Activated naive CD8-positive, alpha-beta T cell treated with anti-CD3 and anti-CD28 coated beads for 36 hours (primary cell): ENCODE measurements at regions not wholly inside any gene's neighbourhood (a gene's known extent, or its start where the extent isn't known, plus 50 kb on each side); places are given as distances from the start of the nearest gene placed in this dataset.
A peak's percentile ranks its signal among the peaks of the same experiment; 100 is the strongest.

Source experiments
- DNase-seq: peaks from one replicate; pipeline ENCODE4 v3.0.0; 2021
- H3K27ac Mint-ChIP-seq: one replicate; pipeline ENCODE4 v1.8.0; 2022; ENCODE audit warnings: mild to moderate bottlenecking, moderate library complexity, mixed read lengths
- H3K27me3 Mint-ChIP-seq: one replicate; pipeline ENCODE4 v1.8.0; 2022; ENCODE audit warnings: mild to moderate bottlenecking, mixed read lengths
- H3K36me3 Mint-ChIP-seq: one replicate; pipeline ENCODE4 v1.8.0; 2021; ENCODE audit warnings: mild to moderate bottlenecking, mixed read lengths
- H3K4me1 Mint-ChIP-seq: one replicate; pipeline ENCODE4 v1.8.0; 2021; ENCODE audit warnings: mixed read lengths
- H3K4me3 Mint-ChIP-seq: one replicate; pipeline ENCODE4 v1.8.0; 2022; ENCODE audit warnings: mild to moderate bottlenecking, moderate library complexity, mixed read lengths
- H3K9me3 Mint-ChIP-seq: one replicate; pipeline ENCODE4 v1.8.0; 2022; ENCODE audit warnings: mixed read lengths

- Mint-ChIP-seq H3K27me3 (peaks cover 4% of the 10 kb centered on the region), H3K36me3 (peaks cover 4% of the 10 kb centered on the region), H3K4me1 (peaks cover 23% of the 10 kb centered on the region), H3K4me3 (no peak overlapping the region), H3K27ac (no peak overlapping the region), H3K9me3 (no peaks in the 10 kb centered on the region)
- DNase-seq: no peak
Observed at GRCh38 chr9:89697553-89697952, 92.7 kb downstream of the GADD45G start.

DNA sequence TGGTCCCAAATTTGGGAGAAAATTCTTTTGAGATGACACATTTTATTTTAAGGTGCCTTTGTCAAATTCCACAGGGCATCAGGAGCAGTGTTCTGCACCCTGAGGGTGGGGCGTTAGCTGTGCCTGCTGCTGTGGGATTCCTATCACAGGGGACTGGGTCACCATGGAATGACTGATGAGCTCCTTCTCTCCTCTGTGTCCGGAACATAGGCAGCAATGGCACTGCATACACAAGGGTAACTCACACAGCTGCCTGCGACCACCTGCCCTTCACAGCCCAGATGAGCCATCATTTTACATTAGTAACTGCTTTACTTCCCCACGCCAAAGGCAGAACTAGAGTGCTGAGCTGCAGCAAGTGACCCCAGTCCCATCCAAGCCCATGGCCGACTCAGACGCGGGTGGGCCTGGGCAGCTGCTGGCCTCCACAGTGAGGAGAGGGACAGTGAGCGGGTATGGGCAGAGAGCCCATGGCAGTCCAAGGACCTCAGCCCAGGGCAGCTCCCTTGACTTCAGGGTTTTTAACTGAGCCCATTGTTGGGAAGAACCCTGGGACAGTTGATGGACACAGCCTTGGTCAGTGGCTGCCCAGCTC lies 93.7 kb downstream of the GADD45G start:
- no peak for DNase-seq
- peaks cover 28% of the 10 kb centered on the region for H3K4me1 Mint-ChIP-seq
- H3K4me3 Mint-ChIP-seq: no peak overlapping the region
- H3K9me3 Mint-ChIP-seq: no peaks in the 10 kb centered on the region
- H3K27me3 Mint-ChIP-seq: peaks cover 4% of the 10 kb centered on the region
- peaks cover 4% of the 10 kb centered on the region for H3K36me3 Mint-ChIP-seq
- H3K27ac Mint-ChIP-seq: no peak overlapping the region

DNA sequence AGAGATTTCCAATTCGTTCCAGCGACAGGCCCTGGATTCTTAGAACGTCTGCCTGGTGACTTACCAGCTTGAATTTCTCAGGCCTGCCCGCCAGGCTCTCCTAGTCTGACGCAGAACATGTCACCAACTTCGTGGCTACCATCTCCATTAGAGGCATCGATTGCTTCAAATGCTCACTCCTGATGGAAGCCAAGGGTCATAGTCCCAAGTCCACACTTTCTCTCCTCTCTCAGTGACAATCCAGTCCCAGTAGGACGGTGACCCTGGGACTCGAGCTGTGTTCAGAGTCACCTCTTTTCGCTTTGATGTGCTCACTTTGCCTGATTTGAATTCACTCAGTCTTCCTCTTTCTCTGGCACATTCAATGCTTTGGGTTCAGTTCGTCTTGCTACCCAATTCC lies 94.8 kb downstream of the GADD45G start:
- H3K27me3 Mint-ChIP-seq: no peaks in the 10 kb centered on the region
- H3K4me1 Mint-ChIP-seq: peaks cover 36% of the 10 kb centered on the region

DNA sequence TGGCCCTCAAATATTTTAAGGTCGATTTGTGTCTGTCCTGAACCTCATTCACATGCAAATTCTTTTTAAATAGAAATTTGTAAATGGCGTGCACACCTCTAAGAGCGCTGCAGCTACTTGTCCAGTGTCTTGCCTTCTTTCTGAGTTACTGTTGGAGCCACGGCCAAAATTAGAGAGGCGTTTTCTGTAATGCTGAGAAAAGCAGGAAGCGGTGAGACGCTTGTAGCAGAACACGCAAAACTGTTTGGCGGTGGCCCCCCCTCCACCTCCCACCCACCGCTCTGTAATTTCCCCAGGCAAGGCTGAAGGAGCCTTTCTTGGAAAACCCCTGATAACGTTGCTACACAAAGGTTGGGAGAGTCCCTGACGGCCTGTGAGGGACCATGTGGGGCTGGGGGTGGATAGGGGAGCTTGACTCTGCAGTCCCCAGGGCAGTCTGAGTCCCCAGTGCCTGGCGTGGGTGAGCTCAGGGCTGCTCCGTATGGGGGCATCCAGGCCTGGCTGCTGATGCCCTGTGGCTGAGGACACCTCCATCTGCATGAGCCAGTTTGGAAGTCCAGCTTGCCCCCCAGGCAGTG lies 96.5 kb downstream of the GADD45G start:
- Mint-ChIP-seq H3K4me3 (peak overlapping the region; percentile 84), H3K27me3 (no peaks in the 10 kb centered on the region), H3K9me3 (no peaks in the 10 kb centered on the region), H3K27ac (peak overlapping the region; percentile 90), H3K4me1 (peaks cover 48% of the 10 kb centered on the region), H3K36me3 (peaks cover 4% of the 10 kb centered on the region)
- DNase-seq: peak; percentile 81

More for the DNA sequence above, 94.8 kb downstream of the GADD45G start:
- H3K36me3 Mint-ChIP-seq: peaks cover 4% of the 10 kb centered on the region
- no peak for DNase-seq
- H3K4me3 Mint-ChIP-seq: no peak overlapping the region
- H3K27ac Mint-ChIP-seq: peak overlapping the region; percentile 47
- H3K9me3 Mint-ChIP-seq: no peaks in the 10 kb centered on the region

DNA sequence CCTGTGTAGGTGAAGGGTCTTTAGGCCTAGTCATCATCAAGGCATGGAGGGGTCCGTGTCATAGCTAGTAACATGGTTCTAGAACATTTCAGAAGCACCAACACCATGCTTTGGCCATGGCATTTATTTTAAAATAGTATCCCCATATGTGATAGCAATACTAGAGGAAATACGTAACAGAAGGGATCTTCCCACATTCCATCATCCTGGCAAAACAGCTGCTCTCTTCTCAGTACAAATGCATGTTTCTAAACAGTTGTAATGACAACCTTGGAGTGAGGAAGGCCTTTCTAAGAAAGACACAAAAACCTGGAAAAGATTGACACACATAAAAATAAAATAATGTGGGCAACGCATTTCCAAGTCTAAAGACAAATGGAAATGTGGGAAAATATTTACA lies 97.6 kb downstream of the GADD45G start:
- Mint-ChIP-seq H3K27me3 (no peaks in the 10 kb centered on the region), H3K4me3 (peak overlapping the region; percentile 84), H3K9me3 (no peaks in the 10 kb centered on the region), H3K4me1 (peaks cover 56% of the 10 kb centered on the region), H3K27ac (peak overlapping the region; percentile 34), H3K36me3 (peaks cover 4% of the 10 kb centered on the region)
- DNase-seq: no peak

DNA sequence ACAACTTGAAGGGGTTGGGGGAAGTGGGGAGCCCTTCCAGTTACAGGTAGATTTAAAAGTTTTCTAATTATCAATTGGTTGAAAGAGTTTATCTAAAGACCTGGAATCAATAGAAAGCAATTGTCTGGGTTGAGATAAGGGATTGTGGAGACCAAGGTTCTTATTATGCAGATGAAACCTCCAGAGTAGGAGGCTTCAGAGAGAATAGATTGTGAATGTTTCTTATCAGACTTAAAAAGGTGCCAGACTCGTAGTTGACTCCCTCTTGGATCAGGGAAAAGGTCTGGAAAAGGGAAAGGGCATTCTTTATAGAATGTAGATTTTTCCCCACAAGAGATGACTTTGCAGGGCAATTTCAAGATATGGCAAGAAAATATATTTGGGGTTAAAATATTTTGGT lies 100.8 kb downstream of the GADD45G start:
- Mint-ChIP-seq H3K36me3 (peaks cover 8% of the 10 kb centered on the region), H3K4me1 (peaks cover 49% of the 10 kb centered on the region), H3K27me3 (no peaks in the 10 kb centered on the region), H3K27ac (peak overlapping the region; percentile 6), H3K4me3 (no peak overlapping the region), H3K9me3 (no peaks in the 10 kb centered on the region)
- DNase-seq: no peak

DNA sequence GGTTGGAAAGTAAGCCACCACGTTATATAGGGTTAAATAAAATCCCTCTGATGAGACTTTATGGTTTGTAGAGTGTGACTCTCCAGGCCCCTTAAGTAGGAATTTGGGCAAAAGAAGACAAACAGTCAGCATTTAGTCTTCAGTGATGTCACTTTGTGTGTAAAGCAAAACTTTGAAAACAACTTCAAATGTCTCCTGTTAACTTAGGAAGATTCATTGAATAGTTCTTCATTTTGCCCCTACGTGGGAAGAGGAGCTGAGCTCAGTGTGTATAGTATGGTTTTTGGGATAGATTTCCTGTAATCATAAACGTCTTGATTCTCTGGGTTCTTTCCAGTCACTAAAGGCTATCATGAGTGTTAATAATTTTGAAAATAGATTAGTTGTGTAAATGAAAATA lies 101.3 kb downstream of the GADD45G start:
- Mint-ChIP-seq H3K4me3 (no peak overlapping the region), H3K4me1 (peaks cover 45% of the 10 kb centered on the region), H3K36me3 (peaks cover 8% of the 10 kb centered on the region), H3K27ac (no peak overlapping the region), H3K9me3 (no peaks in the 10 kb centered on the region), H3K27me3 (no peaks in the 10 kb centered on the region)
- DNase-seq: no peak

GRCh38 chr9:89706731-89707191 lies 101.9 kb downstream of the GADD45G start:
- Mint-ChIP-seq H3K4me1 (peaks cover 41% of the 10 kb centered on the region), H3K9me3 (no peaks in the 10 kb centered on the region), H3K27ac (no peak overlapping the region), H3K4me3 (no peak overlapping the region), H3K27me3 (no peaks in the 10 kb centered on the region), H3K36me3 (peaks cover 8% of the 10 kb centered on the region)
- no peak for DNase-seq

DNA sequence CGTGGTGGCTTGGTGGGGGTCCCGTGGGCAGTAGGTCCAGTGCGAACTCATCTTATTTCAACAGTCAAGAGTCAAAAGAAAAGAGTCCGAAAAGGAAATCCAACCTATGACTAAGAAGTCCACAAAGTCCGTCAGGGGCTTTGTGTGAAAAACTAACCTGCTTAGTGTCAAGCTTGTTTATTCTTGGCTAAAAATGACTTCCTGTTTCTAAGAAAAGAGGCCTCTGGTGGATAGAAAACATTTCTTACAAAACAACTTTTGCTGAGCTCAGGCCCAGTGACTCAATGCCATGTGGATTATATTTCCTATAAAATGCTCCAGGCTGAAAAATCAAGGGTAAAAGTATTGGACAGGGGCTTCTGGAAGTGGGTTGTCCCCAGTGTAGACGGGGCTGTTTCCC lies 105.9 kb downstream of the GADD45G start:
- H3K9me3 Mint-ChIP-seq: peaks cover 1% of the 10 kb centered on the region
- H3K27ac Mint-ChIP-seq: no peak overlapping the region
- H3K36me3 Mint-ChIP-seq: peaks cover 10% of the 10 kb centered on the region
- H3K4me1 Mint-ChIP-seq: peaks cover 26% of the 10 kb centered on the region
- no peaks in the 10 kb centered on the region for H3K27me3 Mint-ChIP-seq
- H3K4me3 Mint-ChIP-seq: no peak overlapping the region
- DNase-seq: no peak

DNA sequence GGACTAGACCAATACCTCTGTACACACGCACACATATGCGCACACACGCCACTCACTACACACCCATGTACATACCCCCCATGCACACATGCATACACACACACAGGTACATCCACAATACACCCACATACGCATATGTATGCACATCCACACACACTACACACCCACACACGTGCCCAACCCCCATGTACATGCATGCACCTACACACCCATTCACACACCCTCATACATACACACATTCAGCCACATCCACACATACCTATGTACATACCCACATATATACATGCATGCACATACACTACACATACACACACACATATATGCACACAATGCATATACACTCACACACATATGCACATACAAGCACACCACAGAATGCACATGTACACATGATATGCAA lies 107.1 kb downstream of the GADD45G start:
- peaks cover 1% of the 10 kb centered on the region for H3K9me3 Mint-ChIP-seq
- no peak for DNase-seq
- no peak overlapping the region for H3K4me3 Mint-ChIP-seq
- peaks cover 21% of the 10 kb centered on the region for H3K4me1 Mint-ChIP-seq
- peaks cover 11% of the 10 kb centered on the region for H3K36me3 Mint-ChIP-seq
- H3K27me3 Mint-ChIP-seq: no peaks in the 10 kb centered on the region
- H3K27ac Mint-ChIP-seq: no peak overlapping the region

DNA sequence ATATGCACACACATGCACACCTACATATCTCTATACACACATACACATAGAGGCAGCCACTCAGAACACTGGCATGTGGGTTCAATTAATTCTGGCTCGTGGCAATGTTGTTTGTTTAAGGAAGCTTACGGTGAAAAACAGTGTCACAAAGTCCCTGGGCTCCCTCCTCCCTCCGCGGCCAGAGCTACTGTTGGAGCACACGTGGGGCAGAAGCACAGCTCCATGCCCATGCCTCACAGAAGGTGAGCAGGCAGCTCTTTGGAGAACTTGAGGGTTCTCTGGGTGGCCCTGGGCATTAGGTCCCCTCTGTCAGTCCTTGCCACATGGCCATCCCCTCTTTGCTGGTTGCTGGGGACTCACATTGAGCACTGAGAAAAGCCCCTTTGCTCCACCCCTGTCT lies 107.5 kb downstream of the GADD45G start:
- Mint-ChIP-seq H3K27me3 (no peaks in the 10 kb centered on the region), H3K4me3 (no peak overlapping the region), H3K4me1 (peaks cover 18% of the 10 kb centered on the region), H3K9me3 (peaks cover 1% of the 10 kb centered on the region), H3K27ac (no peak overlapping the region), H3K36me3 (peaks cover 13% of the 10 kb centered on the region)
- no peak for DNase-seq

DNA sequence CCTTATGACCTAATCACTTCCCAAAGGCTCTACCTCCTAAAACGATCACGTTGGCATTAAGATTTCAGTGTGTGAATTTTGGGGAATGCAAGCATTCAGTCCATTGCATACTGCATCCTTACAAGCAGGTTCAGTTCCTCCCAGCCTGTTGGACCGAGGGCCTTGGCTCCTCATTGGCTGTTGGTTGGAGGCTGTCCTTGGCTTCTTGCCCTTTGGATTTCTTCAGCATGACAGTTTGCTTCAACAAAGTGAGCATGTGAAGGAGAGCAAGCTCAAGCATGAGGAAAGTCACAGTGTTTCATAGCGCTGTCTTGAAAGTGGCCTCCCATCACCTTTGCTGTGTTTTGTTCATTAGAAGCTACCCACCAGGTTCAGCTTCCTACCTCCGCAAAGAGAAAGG lies 109.5 kb downstream of the GADD45G start:
- Mint-ChIP-seq H3K27ac (no peak overlapping the region), H3K9me3 (peaks cover 1% of the 10 kb centered on the region), H3K4me1 (peaks cover 18% of the 10 kb centered on the region), H3K4me3 (no peak overlapping the region), H3K36me3 (peaks cover 8% of the 10 kb centered on the region), H3K27me3 (no peaks in the 10 kb centered on the region)
- DNase-seq: no peak

DNA sequence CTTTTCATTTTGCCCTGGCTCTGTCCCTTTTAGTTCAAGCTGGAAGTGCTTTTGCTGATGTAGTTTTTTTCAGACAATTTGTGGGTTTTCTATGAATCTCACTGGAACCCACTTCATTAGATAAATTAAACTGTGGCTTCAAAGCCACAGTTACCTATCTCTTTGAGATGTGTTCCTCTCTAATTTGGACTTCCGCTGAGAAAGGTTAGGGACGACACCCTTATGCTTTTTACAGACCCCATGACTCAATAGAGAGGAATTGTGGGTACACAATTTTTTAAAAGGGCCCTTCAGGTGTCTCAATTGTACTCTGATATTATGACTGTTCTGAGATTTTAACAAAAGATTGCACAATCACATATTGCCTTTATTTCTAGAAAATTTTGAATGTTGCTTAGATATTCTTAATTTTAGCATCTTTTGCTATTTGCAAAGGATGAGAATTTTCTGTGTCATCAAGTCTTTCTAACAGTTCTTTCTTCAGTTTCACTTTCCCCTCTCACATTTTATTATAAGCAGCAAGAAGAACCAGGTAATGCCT lies 110.6 kb downstream of the GADD45G start:
- no peak for DNase-seq
- H3K4me1 Mint-ChIP-seq: peaks cover 18% of the 10 kb centered on the region

GRCh38 chr9:89715881-89716280 lies 111.1 kb downstream of the GADD45G start:
- H3K9me3 Mint-ChIP-seq: peaks cover 1% of the 10 kb centered on the region
- peak overlapping the region; percentile 3 for H3K4me3 Mint-ChIP-seq
- peak overlapping the region; percentile 66 for H3K27ac Mint-ChIP-seq
- peaks cover 18% of the 10 kb centered on the region for H3K4me1 Mint-ChIP-seq
- H3K36me3 Mint-ChIP-seq: peaks cover 4% of the 10 kb centered on the region
- H3K27me3 Mint-ChIP-seq: no peaks in the 10 kb centered on the region
- no peak for DNase-seq

More for the DNA sequence above, 110.6 kb downstream of the GADD45G start:
- Mint-ChIP-seq H3K36me3 (peaks cover 4% of the 10 kb centered on the region), H3K27me3 (no peaks in the 10 kb centered on the region), H3K9me3 (peaks cover 1% of the 10 kb centered on the region), H3K4me3 (peak overlapping the region; percentile 3), H3K27ac (peak overlapping the region; percentile 66)

- no peak for DNase-seq
- Mint-ChIP-seq H3K4me1 (peaks cover 18% of the 10 kb centered on the region), H3K4me3 (no peak overlapping the region), H3K27me3 (no peaks in the 10 kb centered on the region), H3K27ac (no peak overlapping the region), H3K36me3 (peaks cover 4% of the 10 kb centered on the region), H3K9me3 (peaks cover 1% of the 10 kb centered on the region)
Observed at GRCh38 chr9:89716559-89716958, 111.7 kb downstream of the GADD45G start.

DNA sequence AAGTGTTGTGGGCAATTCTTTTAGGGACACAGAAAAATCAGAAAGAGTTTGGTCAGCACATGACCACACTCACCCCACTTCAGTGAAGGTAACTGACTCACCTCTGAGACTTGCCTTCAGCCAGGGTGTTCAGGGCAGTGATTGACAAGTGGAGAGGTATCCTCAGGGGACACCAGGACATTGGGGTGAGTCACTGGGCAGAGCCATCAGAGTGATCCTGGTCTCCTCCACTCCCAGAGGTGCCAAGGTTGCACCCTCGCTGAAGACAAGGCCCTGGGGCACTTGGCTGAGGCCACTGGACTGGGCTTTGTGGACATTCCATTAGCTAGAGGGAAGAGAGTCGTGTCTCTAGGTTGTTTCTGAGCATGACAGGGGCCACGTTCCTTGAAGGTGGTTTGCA lies 113.4 kb downstream of the GADD45G start:
- H3K27ac Mint-ChIP-seq: no peak overlapping the region
- H3K27me3 Mint-ChIP-seq: no peaks in the 10 kb centered on the region
- H3K9me3 Mint-ChIP-seq: peaks cover 1% of the 10 kb centered on the region
- H3K4me1 Mint-ChIP-seq: peaks cover 20% of the 10 kb centered on the region
- no peak overlapping the region for H3K4me3 Mint-ChIP-seq
- DNase-seq: no peak
- H3K36me3 Mint-ChIP-seq: peaks cover 3% of the 10 kb centered on the region
